Panc1 (cell line): ENCODE measurements at regions not wholly inside any gene's neighbourhood (a gene's known extent, or its start where the extent isn't known, plus 50 kb on each side); places are given as distances from the start of the nearest gene placed in this dataset.
"Not testable (repeated sequence)": the region's sequence is repeated elsewhere in the genome, so short reads cannot be mapped to it uniquely, and the experiment has no call there.

Source experiments
- SIN3A ChIP-seq: IDR thresholded peaks from 2 replicates; pipeline ENCODE4 v1.6.1; 2012; ENCODE audit warnings: low read depth, mild to moderate bottlenecking, low read length, moderate library complexity, borderline replicate concordance; ENCODE audit not compliant: insufficient read depth
- TF ChIP-seq, protein P1 (sequence below): fragments of 450-650 bp; IDR thresholded peaks from 2 replicates; pipeline ENCODE4 v1.5.1; 2017; ENCODE audit warnings: mild to moderate bottlenecking

DNA sequence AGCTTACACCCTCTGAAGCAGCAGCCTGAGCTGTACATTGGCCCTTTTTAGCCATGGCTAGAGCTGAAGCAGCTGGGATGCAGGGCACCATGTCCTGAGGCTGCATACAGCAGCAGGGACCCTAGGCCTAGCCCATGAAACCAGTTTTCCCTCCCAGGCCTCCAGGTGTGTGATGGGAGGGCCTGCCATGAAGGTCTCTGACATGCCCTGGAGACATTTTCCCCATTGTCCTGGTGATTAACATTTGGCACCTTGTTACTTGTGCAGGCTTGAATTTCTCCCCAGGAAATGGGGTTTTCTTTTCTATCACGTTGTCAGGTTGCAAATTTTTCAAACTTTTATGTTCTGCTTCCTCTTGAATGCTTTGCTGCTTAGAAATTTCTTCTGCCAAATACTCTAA lies 206.8 kb upstream of the GADL1 start:
- TF ChIP-seq, protein P1, sequence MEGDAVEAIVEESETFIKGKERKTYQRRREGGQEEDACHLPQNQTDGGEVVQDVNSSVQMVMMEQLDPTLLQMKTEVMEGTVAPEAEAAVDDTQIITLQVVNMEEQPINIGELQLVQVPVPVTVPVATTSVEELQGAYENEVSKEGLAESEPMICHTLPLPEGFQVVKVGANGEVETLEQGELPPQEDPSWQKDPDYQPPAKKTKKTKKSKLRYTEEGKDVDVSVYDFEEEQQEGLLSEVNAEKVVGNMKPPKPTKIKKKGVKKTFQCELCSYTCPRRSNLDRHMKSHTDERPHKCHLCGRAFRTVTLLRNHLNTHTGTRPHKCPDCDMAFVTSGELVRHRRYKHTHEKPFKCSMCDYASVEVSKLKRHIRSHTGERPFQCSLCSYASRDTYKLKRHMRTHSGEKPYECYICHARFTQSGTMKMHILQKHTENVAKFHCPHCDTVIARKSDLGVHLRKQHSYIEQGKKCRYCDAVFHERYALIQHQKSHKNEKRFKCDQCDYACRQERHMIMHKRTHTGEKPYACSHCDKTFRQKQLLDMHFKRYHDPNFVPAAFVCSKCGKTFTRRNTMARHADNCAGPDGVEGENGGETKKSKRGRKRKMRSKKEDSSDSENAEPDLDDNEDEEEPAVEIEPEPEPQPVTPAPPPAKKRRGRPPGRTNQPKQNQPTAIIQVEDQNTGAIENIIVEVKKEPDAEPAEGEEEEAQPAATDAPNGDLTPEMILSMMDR = not testable (repeated sequence)
- not testable (repeated sequence) for TF ChIP-seq SIN3A
